HEK293T (cell line): ENCODE measurements at regions not wholly inside any gene's neighbourhood (a gene's known extent, or its start where the extent isn't known, plus 50 kb on each side); places are given as distances from the start of the nearest gene placed in this dataset.

Source experiments
- ARNT ChIP-seq: fragments of 450-650 bp; IDR thresholded peaks from 2 replicates; pipeline ENCODE4 v1.6.1; 2017; ENCODE audit warnings: mild to moderate bottlenecking
- ELF4 ChIP-seq: fragments of 450-650 bp; IDR thresholded peaks from 2 replicates; pipeline ENCODE4 v1.6.1; 2017; ENCODE audit warnings: antibody characterized with exemption
- FOXM1 ChIP-seq: fragments of 450-650 bp; IDR thresholded peaks from 2 replicates; pipeline ENCODE4 v1.6.1; 2017; ENCODE audit warnings: mild to moderate bottlenecking, borderline replicate concordance
- L3MBTL2 ChIP-seq: fragments of 450-650 bp; conservative IDR thresholded peaks from 2 replicates; pipeline ENCODE4 v1.6.1; 2016; ENCODE audit warnings: mild to moderate bottlenecking
- LEF1 ChIP-seq: fragments of 450-650 bp; IDR thresholded peaks from 2 replicates; pipeline ENCODE4 v1.6.1; 2017; ENCODE audit warnings: mild to moderate bottlenecking, borderline replicate concordance
- NFRKB ChIP-seq: fragments of 450-650 bp; IDR thresholded peaks from 2 replicates; pipeline ENCODE4 v1.6.1; 2016; ENCODE audit warnings: mild to moderate bottlenecking, moderate library complexity
- SP1 ChIP-seq: fragments of 450-650 bp; IDR thresholded peaks from 2 replicates; pipeline ENCODE4 v1.6.1; 2017

DNA sequence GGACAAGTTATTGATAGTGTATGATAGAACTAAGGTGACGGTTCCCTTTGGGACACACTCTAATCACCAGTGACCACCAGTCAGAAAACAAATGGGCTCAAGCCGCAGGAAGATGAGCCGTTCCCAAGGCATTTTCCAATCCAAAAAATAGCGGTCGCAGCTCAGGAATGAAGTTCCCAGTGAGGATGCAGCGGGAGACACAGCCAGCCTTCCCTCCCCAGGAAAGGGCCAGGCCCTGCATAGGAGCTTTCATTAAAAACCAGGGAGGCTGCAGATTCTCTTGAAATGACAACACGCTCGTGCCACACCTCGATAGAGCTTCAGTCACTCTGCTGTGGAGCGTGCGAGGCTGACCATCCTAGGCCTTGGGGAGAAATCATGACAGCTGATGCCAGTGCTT, 65.8 kb upstream of the WNT7B start:
- TF ChIP-seq ELF4 (no peak), NFRKB (no peak), L3MBTL2 (no peak), ARNT (no peak), FOXM1 (no peak), SP1 (no peak), LEF1 (no peak)
